Testis (tissue), 2 donors: ENCODE measurements at regions not wholly inside any gene's neighbourhood (a gene's known extent, or its start where the extent isn't known, plus 50 kb on each side); places are given as distances from the start of the nearest gene placed in this dataset.

Experiments used
- POLR2A ChIP-seq: fragments of 450-650 bp; IDR thresholded peaks from one replicate; pipeline ENCODE4 v1.6.1; 2017; ENCODE audit warnings: antibody characterized with exemption, mild to moderate bottlenecking, moderate library complexity
- TF ChIP-seq, protein P1 (sequence below), 3 experiments: fragments of 450-650 bp in 2 of 3; fragments of 200-600 bp in 1 of 3; sonication (generic) in 1 of 3; IDR thresholded peaks; one replicate each; pipeline ENCODE4 v1.5.1; 2016 to 2019; ENCODE audit warnings: antibody characterized with exemption in 3 of 3, mild to moderate bottlenecking in 2 of 3, moderate library complexity in 1 of 3

DNA sequence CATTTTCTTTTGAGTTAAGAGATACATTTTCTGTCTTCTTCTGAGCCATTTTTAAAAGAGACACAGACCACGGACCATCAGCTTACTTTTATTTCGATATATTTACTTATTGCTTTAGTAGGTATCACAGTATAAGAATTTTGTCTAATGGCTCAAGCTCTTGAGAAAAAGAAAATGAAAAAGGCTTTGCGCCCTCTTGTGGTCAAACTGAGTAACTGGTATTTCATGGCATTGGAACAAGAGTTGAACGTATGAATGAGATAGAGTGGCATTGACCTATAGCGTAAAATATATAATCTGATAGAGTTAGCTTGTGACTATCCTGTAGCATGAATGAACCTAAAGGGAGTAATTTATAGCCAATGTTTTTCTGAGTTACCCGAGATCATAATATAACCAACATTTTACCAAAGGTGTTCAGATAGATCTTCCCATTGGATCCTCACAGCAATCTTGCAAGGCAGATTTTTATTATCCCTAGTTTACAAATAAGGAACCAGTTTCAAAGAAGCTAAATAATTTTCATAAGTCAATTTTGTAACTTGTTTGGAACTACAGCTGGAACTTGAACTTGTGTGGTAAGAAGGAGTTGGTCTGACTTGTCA, 154.6 kb downstream of the POLR2M start:
- TF ChIP-seq POLR2A = no peak
- TF ChIP-seq, protein P1, sequence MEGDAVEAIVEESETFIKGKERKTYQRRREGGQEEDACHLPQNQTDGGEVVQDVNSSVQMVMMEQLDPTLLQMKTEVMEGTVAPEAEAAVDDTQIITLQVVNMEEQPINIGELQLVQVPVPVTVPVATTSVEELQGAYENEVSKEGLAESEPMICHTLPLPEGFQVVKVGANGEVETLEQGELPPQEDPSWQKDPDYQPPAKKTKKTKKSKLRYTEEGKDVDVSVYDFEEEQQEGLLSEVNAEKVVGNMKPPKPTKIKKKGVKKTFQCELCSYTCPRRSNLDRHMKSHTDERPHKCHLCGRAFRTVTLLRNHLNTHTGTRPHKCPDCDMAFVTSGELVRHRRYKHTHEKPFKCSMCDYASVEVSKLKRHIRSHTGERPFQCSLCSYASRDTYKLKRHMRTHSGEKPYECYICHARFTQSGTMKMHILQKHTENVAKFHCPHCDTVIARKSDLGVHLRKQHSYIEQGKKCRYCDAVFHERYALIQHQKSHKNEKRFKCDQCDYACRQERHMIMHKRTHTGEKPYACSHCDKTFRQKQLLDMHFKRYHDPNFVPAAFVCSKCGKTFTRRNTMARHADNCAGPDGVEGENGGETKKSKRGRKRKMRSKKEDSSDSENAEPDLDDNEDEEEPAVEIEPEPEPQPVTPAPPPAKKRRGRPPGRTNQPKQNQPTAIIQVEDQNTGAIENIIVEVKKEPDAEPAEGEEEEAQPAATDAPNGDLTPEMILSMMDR (IDR thresholded peaks at IDR 0.05) = peak; percentile 78 to 94 (median 81)
